ENCODE measurements at regions not wholly inside any gene's neighbourhood (a gene's known extent, or its start where the extent isn't known, plus 50 kb on each side); places are given as distances from the start of the nearest gene placed in this dataset.

DNA sequence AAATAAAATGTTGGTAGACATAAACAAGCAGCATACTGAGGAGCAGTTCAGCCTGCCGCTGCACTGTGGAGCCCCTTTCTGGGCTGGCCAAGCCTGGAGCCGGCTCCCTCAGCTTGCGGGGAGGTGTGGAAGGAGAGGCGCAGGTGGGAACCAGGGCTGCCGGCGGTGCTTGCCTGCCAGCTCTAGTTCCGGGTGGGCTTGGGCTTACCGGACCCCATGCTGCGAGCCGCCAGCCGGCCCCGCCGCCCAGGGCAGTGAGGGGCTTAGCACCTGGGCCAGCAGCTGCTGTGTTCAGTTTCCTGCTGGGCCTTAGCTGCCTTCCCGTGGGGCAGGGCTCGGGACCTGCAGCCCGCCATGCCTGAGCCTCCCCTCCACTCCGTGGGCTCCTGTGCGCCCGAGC is 672.9 kb upstream of the POM121L12 start:
- Histone ChIP-seq H3K4me1 (no peaks in the 10 kb centered on the region), H3K27ac (no peak overlapping the region), H3K4me3 (no peak overlapping the region), H3K27me3 (no peaks in the 10 kb centered on the region), H3K9me3 (peaks cover 0 to 10% (median 0%) of the 10 kb centered on the region in 11 donors), H3K36me3 (no peaks in the 10 kb centered on the region)
- intact Hi-C loops (cut with DNase I), result no loop called here
- ATAC-seq (no peak), DNase-seq (no peak)
- TF ChIP-seq, protein P1, sequence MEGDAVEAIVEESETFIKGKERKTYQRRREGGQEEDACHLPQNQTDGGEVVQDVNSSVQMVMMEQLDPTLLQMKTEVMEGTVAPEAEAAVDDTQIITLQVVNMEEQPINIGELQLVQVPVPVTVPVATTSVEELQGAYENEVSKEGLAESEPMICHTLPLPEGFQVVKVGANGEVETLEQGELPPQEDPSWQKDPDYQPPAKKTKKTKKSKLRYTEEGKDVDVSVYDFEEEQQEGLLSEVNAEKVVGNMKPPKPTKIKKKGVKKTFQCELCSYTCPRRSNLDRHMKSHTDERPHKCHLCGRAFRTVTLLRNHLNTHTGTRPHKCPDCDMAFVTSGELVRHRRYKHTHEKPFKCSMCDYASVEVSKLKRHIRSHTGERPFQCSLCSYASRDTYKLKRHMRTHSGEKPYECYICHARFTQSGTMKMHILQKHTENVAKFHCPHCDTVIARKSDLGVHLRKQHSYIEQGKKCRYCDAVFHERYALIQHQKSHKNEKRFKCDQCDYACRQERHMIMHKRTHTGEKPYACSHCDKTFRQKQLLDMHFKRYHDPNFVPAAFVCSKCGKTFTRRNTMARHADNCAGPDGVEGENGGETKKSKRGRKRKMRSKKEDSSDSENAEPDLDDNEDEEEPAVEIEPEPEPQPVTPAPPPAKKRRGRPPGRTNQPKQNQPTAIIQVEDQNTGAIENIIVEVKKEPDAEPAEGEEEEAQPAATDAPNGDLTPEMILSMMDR (IDR thresholded peaks at IDR 0.05), result no peak
- 85 to 86% methylated on average over 19 of the region's 19 CpGs for WGBS, 2 donors

DNA sequence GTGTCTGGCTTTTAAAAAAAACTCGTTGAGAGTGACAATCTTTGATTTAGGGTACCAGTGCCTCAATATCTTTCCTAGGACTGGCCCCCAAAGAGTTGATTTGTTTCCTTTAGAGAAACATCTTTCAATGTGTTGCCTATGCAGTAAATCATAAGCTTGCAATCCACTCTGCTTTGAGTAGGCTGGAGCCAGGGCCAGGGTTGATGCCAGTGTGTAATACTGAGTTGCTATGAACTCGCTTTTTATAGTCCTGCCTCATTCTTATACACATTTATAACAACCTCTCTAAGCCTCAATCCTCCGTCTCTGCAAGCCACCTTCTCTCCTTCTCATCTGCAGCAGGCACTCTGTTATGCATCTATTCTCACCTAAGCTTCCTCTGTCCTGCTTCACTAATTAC is 674.9 kb upstream of the POM121L12 start:
- TF ChIP-seq, protein P1 (IDR thresholded peaks at IDR 0.05), result no peak
- 53 to 68% methylated on average over 3 of the region's 3 CpGs for WGBS, 2 donors
- Histone ChIP-seq H3K4me3 (no peak overlapping the region), H3K27ac (no peak overlapping the region), H3K9me3 (peaks cover 0 to 10% (median 0%) of the 10 kb centered on the region in 11 donors), H3K4me1 (no peaks in the 10 kb centered on the region), H3K36me3 (no peaks in the 10 kb centered on the region), H3K27me3 (no peaks in the 10 kb centered on the region)
- no peak for ATAC-seq
- intact Hi-C loops (cut with DNase I), result no loop called here
- no peak for DNase-seq

- TF ChIP-seq, protein P1 (IDR thresholded peaks at IDR 0.05), result no peak
- no peak for ATAC-seq
- WGBS, 2 donors, result 45 to 50% methylated on average over 3 of the region's 3 CpGs
- Histone ChIP-seq H3K27me3 (no peaks in the 10 kb centered on the region), H3K36me3 (no peaks in the 10 kb centered on the region), H3K4me3 (no peak overlapping the region), H3K9me3 (peaks cover 0 to 4% (median 0%) of the 10 kb centered on the region in 11 donors), H3K27ac (no peak overlapping the region), H3K4me1 (no peaks in the 10 kb centered on the region)
- no peak for DNase-seq
- intact Hi-C loops (cut with DNase I), result no loop called here
Observed at GRCh38 chr7:52355053-52355452, 680.4 kb upstream of the POM121L12 start.

DNA sequence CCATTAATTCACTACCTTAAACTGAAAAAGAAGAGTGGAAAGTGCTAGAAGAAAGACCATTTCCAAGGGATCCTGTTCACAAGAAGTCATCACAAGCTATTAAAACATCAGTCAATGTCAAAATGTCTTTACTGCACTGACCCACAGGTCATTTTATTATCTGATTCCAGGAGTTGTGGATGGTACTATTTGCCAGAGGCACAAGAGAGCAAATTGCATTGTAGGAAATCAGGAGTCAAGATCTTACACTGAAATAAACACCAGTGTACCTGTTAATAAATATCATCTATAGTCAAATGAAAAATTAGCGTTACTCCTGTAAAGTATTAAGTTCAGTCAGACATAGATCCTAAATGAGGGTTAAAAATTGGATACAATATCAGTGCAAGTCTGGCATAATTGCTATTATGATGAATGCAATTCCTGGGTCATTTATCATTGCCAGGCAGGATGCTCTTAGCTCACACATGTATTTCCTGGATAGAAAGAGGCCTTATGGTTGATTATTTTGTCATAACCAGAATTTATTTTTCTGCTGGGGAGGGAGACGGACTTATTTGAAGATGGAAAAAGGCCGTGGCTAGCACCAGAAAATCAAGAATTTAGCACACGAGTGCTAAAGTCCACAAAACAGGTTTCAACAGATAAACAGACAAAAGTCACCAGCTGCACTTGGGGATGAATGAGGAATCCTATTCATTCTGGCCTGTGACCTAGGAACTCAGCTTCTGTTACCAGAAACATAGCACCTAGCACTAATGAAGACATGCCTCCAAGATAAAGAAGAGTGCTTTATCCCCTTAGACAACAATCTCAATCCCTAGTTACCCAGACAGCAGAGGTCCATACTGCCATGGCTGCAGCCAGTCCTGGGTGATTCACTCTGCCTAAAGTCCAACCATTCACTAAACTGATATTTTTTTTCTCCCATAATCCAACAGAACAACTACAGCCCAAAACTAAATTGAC is 683.1 kb upstream of the POM121L12 start:
- H3K9me3 ChIP-seq, result peaks cover 0 to 7% (median 0%) of the 10 kb centered on the region in 11 donors
- no peak for ATAC-seq
- TF ChIP-seq, protein P1 (IDR thresholded peaks at IDR 0.05), result no peak
- no peak for DNase-seq
- no peak overlapping the region for H3K4me3 ChIP-seq
- H3K27ac ChIP-seq, result no peak overlapping the region
- no peaks in the 10 kb centered on the region for H3K4me1 ChIP-seq
- WGBS, 2 donors, result 64 to 66% methylated on average over 4 of the region's 4 CpGs
- H3K36me3 ChIP-seq, result no peaks in the 10 kb centered on the region
- intact Hi-C loops (cut with DNase I), result no loop called here
- H3K27me3 ChIP-seq, result no peaks in the 10 kb centered on the region

Measured in heart right ventricle (tissue), 16 donors.